SK-N-MC (cell line): ENCODE measurements at regions not wholly inside any gene's neighbourhood (a gene's known extent, or its start where the extent isn't known, plus 50 kb on each side); places are given as distances from the start of the nearest gene placed in this dataset.

ENCODE experiments used
- DNase-seq: peaks from one replicate; pipeline ENCODE4 v3.0.0-alpha.2; 2011; ENCODE audit warnings: low read depth, low spot score
- H3K27ac ChIP-seq: fragments of 200-600 bp; sonication (generic); 2 replicates; pipeline ENCODE4 v1.5.1; 2016; ENCODE audit warnings: mixed run types
- H3K36me3 ChIP-seq: fragments of 200-600 bp; sonication (generic); 2 replicates; pipeline ENCODE4 v1.6.1; 2017; ENCODE audit warnings: antibody characterized with exemption, low read length, mixed read lengths; ENCODE audit not compliant: insufficient read depth
- H3K4me3 ChIP-seq: fragments of 200-600 bp; sonication (generic); 2 replicates; pipeline ENCODE4 v1.5.1; 2016
- H3K9ac ChIP-seq: fragments of 200-600 bp; sonication (generic); 2 replicates; pipeline ENCODE4 v1.8.0; 2017; ENCODE audit warnings: mixed run types, mixed read lengths; ENCODE audit not compliant: insufficient read length
- H3K9me3 ChIP-seq: fragments of 200-600 bp; sonication (generic); 2 replicates; pipeline ENCODE4 v1.6.1; 2017; ENCODE audit warnings: low read depth, mild to moderate bottlenecking, antibody characterized with exemption, low read length, moderate library complexity, mixed read lengths
- EZH2 ChIP-seq: fragments of 200-600 bp; sonication (generic); IDR thresholded peaks from one replicate; pipeline ENCODE4 v1.6.1; 2017; ENCODE audit warnings: antibody characterized with exemption
- FOXP2 ChIP-seq: optimal IDR thresholded peaks from 2 replicates; pipeline ENCODE3; 2011; ENCODE audit warnings: mild to moderate bottlenecking, moderate library complexity; ENCODE audit not compliant: insufficient read depth; ENCODE audit errors: extremely low read length, control extremely low read depth
- POLR2AphosphoS5 ChIP-seq: IDR thresholded peaks from 2 replicates; pipeline ENCODE4 v1.6.1; 2012; ENCODE audit warnings: mild to moderate bottlenecking, low read depth, low read length, borderline replicate concordance

- Histone ChIP-seq H3K27ac (no peak overlapping the region), H3K4me3 (no peak overlapping the region), H3K36me3 (no peaks in the 10 kb centered on the region), H3K9ac (no peak overlapping the region), H3K9me3 (no peaks in the 10 kb centered on the region)
- TF ChIP-seq EZH2 = no peak
- no peak for TF ChIP-seq FOXP2
- no peak for TF ChIP-seq POLR2AphosphoS5
- DNase-seq = no peak
Observed at GRCh38 chr13:111537115-111537728, 216.8 kb downstream of the TEX29 start.

GRCh38 chr13:111537843-111538499, 217.5 kb downstream of the TEX29 start:
- no peak for TF ChIP-seq FOXP2
- no peak for TF ChIP-seq EZH2
- no peak for TF ChIP-seq POLR2AphosphoS5
- DNase-seq = no peak
- no peaks in the 10 kb centered on the region for H3K36me3 ChIP-seq

GRCh38 chr13:111539252-111539651, 218.8 kb downstream of the TEX29 start:
- Histone ChIP-seq H3K4me3 (no peak overlapping the region), H3K36me3 (no peaks in the 10 kb centered on the region), H3K9ac (no peak overlapping the region), H3K9me3 (no peaks in the 10 kb centered on the region), H3K27ac (no peak overlapping the region)
- TF ChIP-seq FOXP2 (no peak), EZH2 (no peak), POLR2AphosphoS5 (no peak)
- DNase-seq = no peak

More at GRCh38 chr13:111537843-111538499, 217.5 kb downstream of the TEX29 start:
- Histone ChIP-seq H3K9ac (no peak overlapping the region), H3K9me3 (no peaks in the 10 kb centered on the region), H3K27ac (no peak overlapping the region), H3K4me3 (no peak overlapping the region)

GRCh38 chr13:111539791-111540446, 219.5 kb downstream of the TEX29 start:
- no peak overlapping the region for H3K9ac ChIP-seq
- no peaks in the 10 kb centered on the region for H3K36me3 ChIP-seq
- H3K27ac ChIP-seq = no peak overlapping the region
- TF ChIP-seq POLR2AphosphoS5 (no peak), FOXP2 (no peak), EZH2 (no peak)
- no peaks in the 10 kb centered on the region for H3K9me3 ChIP-seq
- no peak overlapping the region for H3K4me3 ChIP-seq
- no peak for DNase-seq

- Histone ChIP-seq H3K4me3 (no peak overlapping the region), H3K9me3 (no peaks in the 10 kb centered on the region), H3K9ac (no peak overlapping the region), H3K36me3 (no peaks in the 10 kb centered on the region), H3K27ac (no peak overlapping the region)
- DNase-seq = no peak
- no peak for TF ChIP-seq EZH2
- TF ChIP-seq POLR2AphosphoS5 = no peak
- TF ChIP-seq FOXP2 = no peak
Observed at GRCh38 chr13:111540486-111540885, 220.0 kb downstream of the TEX29 start.

GRCh38 chr13:111541345-111541744, 220.9 kb downstream of the TEX29 start:
- TF ChIP-seq EZH2 (no peak), POLR2AphosphoS5 (no peak), FOXP2 (no peak)
- H3K4me3 ChIP-seq = no peak overlapping the region
- H3K9ac ChIP-seq = no peak overlapping the region
- H3K27ac ChIP-seq = no peak overlapping the region
- no peaks in the 10 kb centered on the region for H3K36me3 ChIP-seq
- no peaks in the 10 kb centered on the region for H3K9me3 ChIP-seq
- no peak for DNase-seq

- no peaks in the 10 kb centered on the region for H3K36me3 ChIP-seq
- H3K4me3 ChIP-seq = no peak overlapping the region
- no peak for TF ChIP-seq FOXP2
- no peak for TF ChIP-seq EZH2
- TF ChIP-seq POLR2AphosphoS5 = no peak
Observed at GRCh38 chr13:111541752-111542529, 221.5 kb downstream of the TEX29 start.

More at GRCh38 chr13:111541752-111542529, 221.5 kb downstream of the TEX29 start:
- Histone ChIP-seq H3K9me3 (no peaks in the 10 kb centered on the region), H3K27ac (no peak overlapping the region), H3K9ac (no peak overlapping the region)
- no peak for DNase-seq
